ENCODE measurements at regions not wholly inside any gene's neighbourhood (a gene's known extent, or its start where the extent isn't known, plus 50 kb on each side); places are given as distances from the start of the nearest gene placed in this dataset.

- no peak overlapping the region for H3K4me3 ChIP-seq (ENCODE audit: low read depth, low read length)
- no peak for TF ChIP-seq CTCF (conservative IDR thresholded peaks at IDR 0.05; ENCODE audit: low read depth, low read length)
- DNase-seq (ENCODE audit: low read depth): no peak
These were observed 530.6 kb downstream of the TFEC start for GRCh38 chr7:115499956-115500355.

GRCh38 chr7:115496006-115496405 is 534.6 kb downstream of the TFEC start:
- TF ChIP-seq CTCF (conservative IDR thresholded peaks at IDR 0.05; ENCODE audit: low read depth, low read length): no peak
- no peak for DNase-seq (ENCODE audit: low read depth)
- H3K4me3 ChIP-seq (ENCODE audit: low read depth, low read length): no peak overlapping the region

GRCh38 chr7:115494529-115495147 is 535.9 kb downstream of the TFEC start:
- TF ChIP-seq CTCF (conservative IDR thresholded peaks at IDR 0.05; ENCODE audit: low read depth, low read length): no peak
- no peak overlapping the region for H3K4me3 ChIP-seq (ENCODE audit: low read depth, low read length)
- no peak for DNase-seq (ENCODE audit: low read depth)

DNA sequence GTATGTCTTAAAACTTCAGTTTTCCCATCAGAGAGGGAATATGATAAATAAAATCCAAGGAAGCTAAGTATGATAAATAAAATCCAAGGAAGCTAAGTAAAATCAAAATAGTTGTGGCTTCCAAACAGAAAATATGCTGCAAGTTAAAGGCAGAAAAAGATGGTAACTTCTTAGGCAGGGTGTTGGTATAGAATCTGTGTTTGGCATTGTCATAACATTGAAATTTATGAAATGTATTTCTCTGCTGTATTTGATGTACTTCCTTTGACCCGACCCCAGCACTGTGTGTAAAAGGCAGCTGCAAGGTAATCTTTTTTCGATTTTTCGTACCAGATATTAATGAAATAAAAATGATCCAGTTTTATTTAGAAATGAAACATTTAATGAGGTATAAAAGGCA is 537.2 kb downstream of the TFEC start:
- no peak for TF ChIP-seq CTCF (conservative IDR thresholded peaks at IDR 0.05; ENCODE audit: low read depth, low read length)
- no peak for DNase-seq (ENCODE audit: low read depth)

GRCh38 chr7:115491744-115492380 is 538.7 kb downstream of the TFEC start:
- TF ChIP-seq CTCF (conservative IDR thresholded peaks at IDR 0.05; ENCODE audit: low read depth, low read length): no peak
- DNase-seq (ENCODE audit: low read depth): no peak
- no peak overlapping the region for H3K4me3 ChIP-seq (ENCODE audit: low read depth, low read length)

More for the DNA sequence above, 537.2 kb downstream of the TFEC start:
- H3K4me3 ChIP-seq (ENCODE audit: low read depth, low read length): no peak overlapping the region

- no peak for TF ChIP-seq CTCF (conservative IDR thresholded peaks at IDR 0.05; ENCODE audit: low read depth, low read length)
- DNase-seq (ENCODE audit: low read depth): no peak
- H3K4me3 ChIP-seq (ENCODE audit: low read depth, low read length): no peak overlapping the region
These were observed 551.1 kb downstream of the TFEC start for GRCh38 chr7:115479448-115479847.

GRCh38 chr7:115478426-115478825 is 552.1 kb downstream of the TFEC start:
- TF ChIP-seq CTCF (conservative IDR thresholded peaks at IDR 0.05; ENCODE audit: low read depth, low read length): no peak
- no peak overlapping the region for H3K4me3 ChIP-seq (ENCODE audit: low read depth, low read length)
- DNase-seq (ENCODE audit: low read depth): no peak
